ENCODE measurements at regions not wholly inside any gene's neighbourhood (a gene's known extent, or its start where the extent isn't known, plus 50 kb on each side); places are given as distances from the start of the nearest gene placed in this dataset.

GRCh38 chr2:42867093-42868065 is 75.0 kb upstream of the HAAO start:
- DNase-seq (ENCODE audit: low spot score), result no peak
- intact Hi-C loops (cut with micrococcal nuclease; ENCODE audit: unreplicated experiment), result no loop called here
- Histone ChIP-seq H3K27me3 (replicated peaks; ENCODE audit: insufficient read depth, low read depth, low read length, poor library complexity) (no peaks in the 10 kb centered on the region), H3K36me3 (ENCODE audit: insufficient read depth, low read length, poor library complexity, severe bottlenecking) (no peaks in the 10 kb centered on the region), H3K27ac (ENCODE audit: low read depth, low read length, poor library complexity, severe bottlenecking) (no peak overlapping the region), H3K4me1 (ENCODE audit: insufficient read depth, low read length, poor library complexity, severe bottlenecking) (no peaks in the 10 kb centered on the region), H3K9me3 (ENCODE audit: low read depth, low read length, poor library complexity, severe bottlenecking) (peaks cover 9% of the 10 kb centered on the region), H3K4me3 (ENCODE audit: low read depth, low read length, poor library complexity, severe bottlenecking) (no peak overlapping the region)
- CTCF ChIA-PET, result no interaction called here
- TF ChIP-seq EZH2 (IDR thresholded peaks at IDR 0.05; ENCODE audit: borderline replicate concordance, low read depth, low read length, poor library complexity, severe bottlenecking) (no peak), CTCF (conservative IDR thresholded peaks at IDR 0.05; ENCODE audit: low read depth, low read length) (no peak)
- POLR2A ChIA-PET (ENCODE audit: low non-redundant PET), result no interaction called here
- BruUV-seq (replicated peaks), result no TSS peak

DNA sequence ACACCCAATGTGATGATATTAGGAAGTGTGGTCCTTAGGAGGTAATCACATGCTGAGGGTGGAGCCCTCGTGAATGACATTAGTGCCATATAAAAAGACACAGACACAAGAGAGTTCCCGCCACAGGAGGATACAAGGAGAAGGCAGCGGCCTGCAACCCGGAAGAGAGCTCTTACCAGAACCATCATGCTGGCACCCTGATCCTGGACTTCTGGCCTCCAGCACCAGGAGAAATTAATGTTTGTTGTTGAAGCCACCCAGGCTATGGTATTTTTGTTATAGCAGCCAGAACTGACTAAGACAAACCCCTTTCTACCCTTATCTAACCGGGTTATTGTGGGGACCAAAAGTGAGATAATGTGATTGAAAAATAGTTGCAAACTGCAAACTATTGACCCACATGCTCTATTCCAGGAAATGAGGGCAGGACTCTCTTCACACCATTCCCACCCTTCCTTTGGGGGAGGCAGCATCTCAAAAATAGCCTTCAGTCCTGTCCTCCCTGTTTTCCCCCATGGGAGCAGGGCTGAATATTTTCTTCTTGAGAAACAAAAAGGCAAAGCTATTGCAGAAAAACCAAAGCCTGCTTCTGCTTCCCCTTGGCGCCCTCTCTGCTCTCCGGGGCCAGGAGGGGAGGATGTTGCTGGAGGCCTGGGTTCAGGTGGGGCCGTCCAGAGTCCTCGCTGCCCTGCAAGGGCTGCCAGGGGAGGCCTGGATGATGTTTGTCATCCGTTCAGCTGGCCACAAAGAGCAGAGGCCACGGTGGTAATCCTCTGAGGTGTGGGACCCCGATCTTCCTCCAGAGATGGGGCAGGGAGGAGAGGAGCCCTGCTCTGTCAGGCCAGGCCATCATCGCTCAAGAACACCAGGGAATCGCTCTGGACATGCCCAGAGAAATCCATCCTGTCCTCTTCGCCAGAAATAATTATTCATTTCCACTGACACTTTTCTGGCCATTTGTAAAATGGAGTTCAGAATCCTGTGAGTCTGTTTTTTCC is 73.8 kb upstream of the HAAO start:
- ChIA-PET CTCF (no interaction called here), POLR2A (ENCODE audit: low non-redundant PET) (no interaction called here)
- Histone ChIP-seq H3K27me3 (replicated peaks; ENCODE audit: insufficient read depth, low read depth, low read length, poor library complexity) (no peaks in the 10 kb centered on the region), H3K27ac (ENCODE audit: low read depth, low read length, poor library complexity, severe bottlenecking) (no peak overlapping the region), H3K4me3 (ENCODE audit: low read depth, low read length, poor library complexity, severe bottlenecking) (no peak overlapping the region), H3K4me1 (ENCODE audit: insufficient read depth, low read length, poor library complexity, severe bottlenecking) (no peaks in the 10 kb centered on the region), H3K36me3 (ENCODE audit: insufficient read depth, low read length, poor library complexity, severe bottlenecking) (no peaks in the 10 kb centered on the region), H3K9me3 (ENCODE audit: low read depth, low read length, poor library complexity, severe bottlenecking) (peaks cover 9% of the 10 kb centered on the region)
- no peak for TF ChIP-seq CTCF (conservative IDR thresholded peaks at IDR 0.05; ENCODE audit: low read depth, low read length)
- no peak for TF ChIP-seq EZH2 (IDR thresholded peaks at IDR 0.05; ENCODE audit: borderline replicate concordance, low read depth, low read length, poor library complexity, severe bottlenecking)
- no peak for DNase-seq (ENCODE audit: low spot score)
- intact Hi-C loops (cut with micrococcal nuclease; ENCODE audit: unreplicated experiment), result no loop called here
- BruUV-seq (replicated peaks), result no TSS peak

DNA sequence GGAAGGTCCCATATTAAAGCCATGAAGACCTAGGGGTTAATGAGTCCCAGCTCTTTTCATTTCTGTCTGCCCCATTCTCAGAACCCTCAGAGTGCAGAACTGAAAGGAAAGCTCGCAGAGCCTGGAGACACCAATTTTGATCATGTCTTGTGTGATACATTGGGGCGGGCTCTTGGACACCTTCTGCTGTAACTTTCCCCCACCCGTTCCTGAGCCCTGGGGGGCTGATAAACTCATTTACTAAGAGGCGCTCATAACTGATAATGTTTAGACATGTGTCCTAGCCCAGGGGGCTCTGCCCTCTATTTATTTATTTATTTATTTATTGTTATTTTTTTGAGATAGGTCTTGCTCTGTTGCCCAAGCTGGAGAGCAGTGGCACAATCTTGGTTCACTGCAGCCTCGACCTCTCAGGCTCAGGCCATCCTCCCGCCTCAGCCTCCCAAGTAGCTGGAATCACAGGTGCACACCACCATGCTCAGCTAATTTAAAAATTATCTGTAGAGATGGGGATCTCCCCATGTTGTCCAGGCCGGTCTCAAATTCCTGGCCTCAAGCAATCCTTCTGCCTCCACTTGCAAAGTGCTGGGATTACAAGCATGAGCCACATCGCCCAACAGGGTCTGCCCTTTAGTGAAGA is 72.4 kb upstream of the HAAO start:
- Histone ChIP-seq H3K9me3 (ENCODE audit: low read depth, low read length, poor library complexity, severe bottlenecking) (peaks cover 9% of the 10 kb centered on the region), H3K4me1 (ENCODE audit: insufficient read depth, low read length, poor library complexity, severe bottlenecking) (no peaks in the 10 kb centered on the region), H3K27me3 (replicated peaks; ENCODE audit: insufficient read depth, low read depth, low read length, poor library complexity) (no peaks in the 10 kb centered on the region), H3K27ac (ENCODE audit: low read depth, low read length, poor library complexity, severe bottlenecking) (no peak overlapping the region), H3K36me3 (ENCODE audit: insufficient read depth, low read length, poor library complexity, severe bottlenecking) (no peaks in the 10 kb centered on the region), H3K4me3 (ENCODE audit: low read depth, low read length, poor library complexity, severe bottlenecking) (no peak overlapping the region)
- CTCF ChIA-PET, result no interaction called here
- TF ChIP-seq CTCF (conservative IDR thresholded peaks at IDR 0.05; ENCODE audit: low read depth, low read length) (no peak), EZH2 (IDR thresholded peaks at IDR 0.05; ENCODE audit: borderline replicate concordance, low read depth, low read length, poor library complexity, severe bottlenecking) (no peak)
- DNase-seq (ENCODE audit: low spot score), result no peak
- intact Hi-C loops (cut with micrococcal nuclease; ENCODE audit: unreplicated experiment), result no loop called here
- POLR2A ChIA-PET (ENCODE audit: low non-redundant PET), result no interaction called here
- no TSS peak for BruUV-seq (replicated peaks)
